SJCRH30 (cell line): ENCODE measurements at regions not wholly inside any gene's neighbourhood (a gene's known extent, or its start where the extent isn't known, plus 50 kb on each side); places are given as distances from the start of the nearest gene placed in this dataset.

Experiments used
- DNase-seq, 2 experiments: peaks; one replicate each; pipeline ENCODE4 v3.0.0-alpha.2; 2015 to 2020
- H3K27ac ChIP-seq: fragments of 250-450 bp; sonication (Bioruptor Pico); 2 replicates; pipeline ENCODE4 v1.5.1; 2020; ENCODE audit warnings: mild to moderate bottlenecking, moderate library complexity
- H3K27me3 ChIP-seq: fragments of 250-450 bp; sonication (Bioruptor Pico); 2 replicates; pipeline ENCODE4 v1.5.1; 2020; ENCODE audit warnings: mild to moderate bottlenecking, moderate library complexity
- H3K36me3 ChIP-seq: fragments of 250-450 bp; sonication (Bioruptor Pico); 2 replicates; pipeline ENCODE4 v1.5.1; 2020; ENCODE audit warnings: mild to moderate bottlenecking, moderate library complexity
- H3K4me1 ChIP-seq: fragments of 250-450 bp; sonication (Bioruptor Pico); 2 replicates; pipeline ENCODE4 v1.5.1; 2020; ENCODE audit warnings: mild to moderate bottlenecking, moderate library complexity
- H3K4me3 ChIP-seq: fragments of 250-450 bp; sonication (Bioruptor Pico); 2 replicates; pipeline ENCODE4 v1.5.1; 2020; ENCODE audit warnings: mild to moderate bottlenecking, moderate library complexity
- H3K9me3 ChIP-seq: fragments of 250-450 bp; sonication (Bioruptor Pico); replicated peaks from 2 replicates; pipeline ENCODE4 v1.5.1; 2020; ENCODE audit warnings: mild to moderate bottlenecking, moderate library complexity

DNA sequence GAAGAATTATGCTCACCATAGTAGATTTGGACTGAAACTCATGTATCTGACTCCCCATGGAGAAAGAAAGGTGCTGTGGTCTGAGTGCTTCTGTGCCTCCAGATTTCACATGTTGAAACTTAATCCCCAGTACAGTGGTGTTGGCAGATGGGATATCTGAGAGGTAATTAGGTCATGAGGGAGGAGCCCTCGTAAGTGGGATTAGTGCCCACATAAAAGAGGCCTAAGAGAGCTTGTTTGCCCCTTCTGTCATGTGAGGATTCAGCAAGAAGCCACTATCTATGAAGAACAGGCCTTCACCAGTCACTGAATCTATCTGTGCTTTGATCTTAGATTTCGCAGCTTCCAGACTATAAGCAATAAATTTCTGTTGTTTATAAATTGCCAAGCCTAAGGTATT, 150.1 kb downstream of the PLPP3 start:
- Histone ChIP-seq H3K27ac (no peak overlapping the region), H3K4me3 (no peak overlapping the region), H3K9me3 (no peaks in the 10 kb centered on the region), H3K4me1 (no peaks in the 10 kb centered on the region), H3K27me3 (0 out of 2 replicates have a peak, but pooled peaks cover 4% of the 10 kb centered on the region), H3K36me3 (no peaks in the 10 kb centered on the region)
- DNase-seq, result no peak

DNA sequence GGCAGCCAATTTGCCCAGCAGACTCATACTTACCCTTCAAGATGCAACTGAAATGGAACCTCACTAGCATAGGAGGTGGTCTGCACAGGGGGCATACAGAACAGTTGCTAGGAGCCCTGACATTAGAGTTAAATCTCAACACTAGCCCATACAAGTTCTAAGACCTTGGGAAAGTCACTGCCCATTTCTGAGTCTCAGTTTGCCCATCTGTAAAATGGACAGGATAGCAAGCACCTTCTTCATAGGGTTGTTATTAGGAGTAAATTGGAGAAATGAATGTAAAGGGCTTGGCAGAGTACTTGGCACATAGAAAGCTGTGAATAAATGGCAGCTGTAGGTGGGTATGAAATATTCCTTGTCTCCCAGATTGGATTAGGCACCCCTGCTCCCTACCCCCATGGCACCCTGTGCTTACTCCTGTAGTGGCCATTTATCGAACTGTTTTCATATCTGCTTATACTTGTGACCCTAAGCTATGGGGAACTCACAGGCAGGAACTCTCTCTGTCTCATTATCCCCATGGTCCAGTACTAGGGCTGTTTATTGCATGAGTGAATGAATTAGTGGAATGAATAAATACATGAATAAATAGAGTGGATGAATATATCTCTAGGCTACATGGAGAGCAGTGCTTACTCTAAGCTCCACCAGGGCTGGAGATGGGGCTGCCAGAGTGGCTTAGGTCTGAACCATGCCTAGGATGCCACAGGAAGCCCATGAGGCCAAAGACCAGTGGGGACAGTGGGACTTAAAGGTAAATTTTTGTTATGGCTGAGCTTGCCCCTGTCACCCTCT, 152.6 kb downstream of the PLPP3 start:
- DNase-seq, result no peak
- no peaks in the 10 kb centered on the region for H3K27me3 ChIP-seq
- no peak overlapping the region for H3K4me3 ChIP-seq
- no peaks in the 10 kb centered on the region for H3K4me1 ChIP-seq
- no peak overlapping the region for H3K27ac ChIP-seq
- H3K36me3 ChIP-seq, result no peaks in the 10 kb centered on the region
- no peaks in the 10 kb centered on the region for H3K9me3 ChIP-seq

GRCh38 chr1:56425494-56426037, 153.8 kb downstream of the PLPP3 start:
- H3K27me3 ChIP-seq, result no peaks in the 10 kb centered on the region
- no peaks in the 10 kb centered on the region for H3K36me3 ChIP-seq
- no peak for DNase-seq
- H3K27ac ChIP-seq, result no peak overlapping the region
- no peaks in the 10 kb centered on the region for H3K9me3 ChIP-seq
- H3K4me1 ChIP-seq, result no peaks in the 10 kb centered on the region
- no peak overlapping the region for H3K4me3 ChIP-seq

GRCh38 chr1:56424744-56425493, 154.4 kb downstream of the PLPP3 start:
- no peaks in the 10 kb centered on the region for H3K4me1 ChIP-seq
- DNase-seq, result peak; percentile 61 to 71

GRCh38 chr1:56423716-56424115, 155.6 kb downstream of the PLPP3 start:
- Histone ChIP-seq H3K4me1 (no peaks in the 10 kb centered on the region), H3K27me3 (no peaks in the 10 kb centered on the region), H3K36me3 (no peaks in the 10 kb centered on the region), H3K9me3 (no peaks in the 10 kb centered on the region), H3K27ac (no peak overlapping the region), H3K4me3 (no peak overlapping the region)
- no peak for DNase-seq

More at GRCh38 chr1:56424744-56425493, 154.4 kb downstream of the PLPP3 start:
- no peak overlapping the region for H3K4me3 ChIP-seq
- H3K36me3 ChIP-seq, result no peaks in the 10 kb centered on the region
- H3K27me3 ChIP-seq, result no peaks in the 10 kb centered on the region
- H3K27ac ChIP-seq, result no peak overlapping the region
- no peaks in the 10 kb centered on the region for H3K9me3 ChIP-seq

- Histone ChIP-seq H3K27ac (no peak overlapping the region), H3K36me3 (no peaks in the 10 kb centered on the region), H3K4me1 (no peaks in the 10 kb centered on the region), H3K9me3 (no peaks in the 10 kb centered on the region), H3K4me3 (no peak overlapping the region), H3K27me3 (no peaks in the 10 kb centered on the region)
- DNase-seq, result no peak
Observed at GRCh38 chr1:56418151-56418631, 161.2 kb downstream of the PLPP3 start.

- DNase-seq, result no peak
- Histone ChIP-seq H3K27ac (no peak overlapping the region), H3K4me1 (no peaks in the 10 kb centered on the region), H3K27me3 (no peaks in the 10 kb centered on the region), H3K36me3 (no peaks in the 10 kb centered on the region), H3K9me3 (no peaks in the 10 kb centered on the region), H3K4me3 (no peak overlapping the region)
Observed at GRCh38 chr1:56417646-56418045, 161.7 kb downstream of the PLPP3 start.

GRCh38 chr1:56416495-56416894, 162.9 kb downstream of the PLPP3 start:
- no peak for DNase-seq
- Histone ChIP-seq H3K36me3 (no peaks in the 10 kb centered on the region), H3K4me1 (no peaks in the 10 kb centered on the region), H3K27me3 (no peaks in the 10 kb centered on the region), H3K4me3 (no peak overlapping the region), H3K9me3 (no peaks in the 10 kb centered on the region), H3K27ac (no peak overlapping the region)

DNA sequence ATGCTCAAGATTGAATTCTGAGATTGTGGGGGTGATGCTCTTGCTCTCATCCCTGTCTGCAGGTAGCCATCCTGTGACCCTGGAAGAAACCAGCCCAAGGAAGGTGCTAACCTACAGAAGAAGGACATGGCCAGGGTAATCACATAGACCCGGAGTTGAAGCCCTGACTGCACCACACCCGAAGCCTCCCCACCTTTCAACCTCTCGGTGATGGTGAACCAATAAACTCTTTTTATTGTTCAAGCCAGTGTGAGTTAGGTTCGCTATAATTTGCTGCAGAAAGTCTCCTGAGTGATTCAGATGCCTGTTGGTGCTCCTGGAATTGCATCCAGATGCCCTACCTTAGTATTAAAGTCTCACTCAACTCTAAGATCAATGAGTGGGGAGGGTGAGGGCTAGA, 163.6 kb downstream of the PLPP3 start:
- no peaks in the 10 kb centered on the region for H3K9me3 ChIP-seq
- no peaks in the 10 kb centered on the region for H3K36me3 ChIP-seq
- no peak overlapping the region for H3K27ac ChIP-seq
- no peaks in the 10 kb centered on the region for H3K4me1 ChIP-seq
- H3K27me3 ChIP-seq, result no peaks in the 10 kb centered on the region
- DNase-seq, result no peak
- H3K4me3 ChIP-seq, result no peak overlapping the region

DNA sequence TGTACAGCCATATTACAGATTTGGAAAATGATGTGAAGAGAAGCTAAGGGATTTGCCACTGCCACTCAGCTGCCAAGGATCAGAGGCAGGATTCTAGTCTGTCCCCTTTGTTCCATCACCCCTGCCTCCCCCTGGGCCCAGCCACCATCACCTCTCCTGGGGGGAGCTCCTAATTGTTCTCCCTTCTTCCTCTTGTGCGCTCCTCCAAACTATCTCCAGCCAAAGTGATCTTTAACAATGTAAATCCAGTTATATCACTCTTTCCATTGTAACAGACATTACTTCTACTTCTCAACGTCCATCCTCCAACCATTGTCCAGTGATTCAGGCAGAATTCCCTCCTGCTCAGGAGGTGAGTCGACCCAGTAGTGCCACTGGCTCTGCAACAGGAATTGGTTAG, 164.1 kb downstream of the PLPP3 start:
- no peak overlapping the region for H3K27ac ChIP-seq
- H3K9me3 ChIP-seq, result no peaks in the 10 kb centered on the region
- no peak overlapping the region for H3K4me3 ChIP-seq

GRCh38 chr1:56414728-56415224, 164.6 kb downstream of the PLPP3 start:
- peak; percentile 30 to 43 for DNase-seq

More for the DNA sequence above, 164.1 kb downstream of the PLPP3 start:
- Histone ChIP-seq H3K4me1 (no peaks in the 10 kb centered on the region), H3K27me3 (0 out of 2 replicates have a peak, but pooled peaks cover 3% of the 10 kb centered on the region), H3K36me3 (no peaks in the 10 kb centered on the region)
- DNase-seq, result no peak

GRCh38 chr1:56413671-56414199, 165.6 kb downstream of the PLPP3 start:
- Histone ChIP-seq H3K9me3 (no peaks in the 10 kb centered on the region), H3K27ac (no peak overlapping the region), H3K4me3 (no peak overlapping the region), H3K27me3 (0 out of 2 replicates have a peak, but pooled peaks cover 3% of the 10 kb centered on the region), H3K4me1 (no peaks in the 10 kb centered on the region), H3K36me3 (no peaks in the 10 kb centered on the region)
- DNase-seq, result no peak

More at GRCh38 chr1:56414728-56415224, 164.6 kb downstream of the PLPP3 start:
- Histone ChIP-seq H3K27me3 (0 out of 2 replicates have a peak, but pooled peaks cover 3% of the 10 kb centered on the region), H3K4me3 (no peak overlapping the region), H3K36me3 (no peaks in the 10 kb centered on the region), H3K4me1 (no peaks in the 10 kb centered on the region), H3K9me3 (no peaks in the 10 kb centered on the region), H3K27ac (no peak overlapping the region)

GRCh38 chr1:56411484-56412180, 167.7 kb downstream of the PLPP3 start:
- H3K27ac ChIP-seq, result no peak overlapping the region
- no peak overlapping the region for H3K4me3 ChIP-seq
- H3K27me3 ChIP-seq, result 0 out of 2 replicates have a peak, but pooled peaks cover 3% of the 10 kb centered on the region
- no peaks in the 10 kb centered on the region for H3K4me1 ChIP-seq
- H3K9me3 ChIP-seq, result no peaks in the 10 kb centered on the region
- DNase-seq, result no peak
- H3K36me3 ChIP-seq, result no peaks in the 10 kb centered on the region

- Histone ChIP-seq H3K36me3 (no peaks in the 10 kb centered on the region), H3K4me3 (no peak overlapping the region), H3K9me3 (no peaks in the 10 kb centered on the region), H3K27ac (no peak overlapping the region), H3K27me3 (peaks cover 3% of the 10 kb centered on the region; the same call in 1 of the 2 replicates), H3K4me1 (no peaks in the 10 kb centered on the region)
- no peak for DNase-seq
Observed at GRCh38 chr1:56411021-56411420, 168.3 kb downstream of the PLPP3 start.
